ENCODE measurements at regions not wholly inside any gene's neighbourhood (a gene's known extent, or its start where the extent isn't known, plus 50 kb on each side); places are given as distances from the start of the nearest gene placed in this dataset.

GRCh38 chr18:54100920-54101470 lies 123.5 kb downstream of the MBD2 start:
- ChIA-PET CTCF (no interaction called here), POLR2A (no interaction called here)
- H3K27ac Mint-ChIP-seq, result no peak overlapping the region
- no peaks in the 10 kb centered on the region for H3K27me3 Mint-ChIP-seq
- no peak for DNase-seq
- no peaks in the 10 kb centered on the region for H3K4me1 Mint-ChIP-seq (ENCODE audit: low read depth)
- H3K9me3 Mint-ChIP-seq, result peaks cover 4% of the 10 kb centered on the region
- H3K36me3 Mint-ChIP-seq, result no peaks in the 10 kb centered on the region
- H3K4me3 Mint-ChIP-seq, result no peak overlapping the region
- intact Hi-C loops (cut with micrococcal nuclease), result no loop called here

- H3K27me3 Mint-ChIP-seq, result no peaks in the 10 kb centered on the region
- no peak overlapping the region for H3K4me3 Mint-ChIP-seq
- no peak overlapping the region for H3K27ac Mint-ChIP-seq
- POLR2A ChIA-PET, result no interaction called here
- no peaks in the 10 kb centered on the region for H3K4me1 Mint-ChIP-seq (ENCODE audit: low read depth)
- DNase-seq, result no peak
- H3K9me3 Mint-ChIP-seq, result peaks cover 4% of the 10 kb centered on the region
- CTCF ChIA-PET, result no interaction called here
- intact Hi-C loops (cut with micrococcal nuclease), result no loop called here
- H3K36me3 Mint-ChIP-seq, result no peaks in the 10 kb centered on the region
Measured at GRCh38 chr18:54100466-54100865, 124.0 kb downstream of the MBD2 start.

GRCh38 chr18:54094474-54094873 lies 130.0 kb downstream of the MBD2 start:
- POLR2A ChIA-PET, result no interaction called here
- no peaks in the 10 kb centered on the region for H3K36me3 Mint-ChIP-seq
- H3K27me3 Mint-ChIP-seq, result no peaks in the 10 kb centered on the region
- H3K4me3 Mint-ChIP-seq, result no peak overlapping the region
- DNase-seq, result no peak
- intact Hi-C loops (cut with micrococcal nuclease), result no loop called here
- CTCF ChIA-PET, result no interaction called here
- no peak overlapping the region for H3K27ac Mint-ChIP-seq
- H3K4me1 Mint-ChIP-seq (ENCODE audit: low read depth), result no peaks in the 10 kb centered on the region
- peaks cover 4% of the 10 kb centered on the region for H3K9me3 Mint-ChIP-seq

GRCh38 chr18:54090856-54091255 lies 133.6 kb downstream of the MBD2 start:
- POLR2A ChIA-PET, result no interaction called here

GRCh38 chr18:54089749-54090459 lies 134.6 kb downstream of the MBD2 start:
- intact Hi-C loops (cut with micrococcal nuclease), result no loop called here
- Mint-ChIP-seq H3K4me1 (ENCODE audit: low read depth) (peaks cover 17% of the 10 kb centered on the region), H3K9me3 (no peaks in the 10 kb centered on the region), H3K4me3 (no peak overlapping the region), H3K27ac (no peak overlapping the region), H3K27me3 (no peaks in the 10 kb centered on the region), H3K36me3 (no peaks in the 10 kb centered on the region)
- DNase-seq, result no peak
- POLR2A ChIA-PET, result no interaction called here
- CTCF ChIA-PET, result no interaction called here

More at GRCh38 chr18:54090856-54091255, 133.6 kb downstream of the MBD2 start:
- CTCF ChIA-PET, result interaction anchor here (0.9 kb wide), 1 partner anchor 29 kb away, joined by 3 read pairs; no protein-coding TSS in a partner anchor
- Mint-ChIP-seq H3K4me1 (ENCODE audit: low read depth) (peaks cover 15% of the 10 kb centered on the region), H3K4me3 (no peak overlapping the region), H3K27ac (no peak overlapping the region), H3K36me3 (no peaks in the 10 kb centered on the region), H3K27me3 (no peaks in the 10 kb centered on the region), H3K9me3 (no peaks in the 10 kb centered on the region)
- intact Hi-C loops (cut with micrococcal nuclease), result no loop called here
- DNase-seq, result no peak

GRCh38 chr18:54086863-54087262 lies 137.6 kb downstream of the MBD2 start:
- H3K4me1 Mint-ChIP-seq (ENCODE audit: low read depth), result peaks cover 17% of the 10 kb centered on the region
- POLR2A ChIA-PET, result no interaction called here
- no peaks in the 10 kb centered on the region for H3K27me3 Mint-ChIP-seq
- intact Hi-C loops (cut with micrococcal nuclease), result loop anchor here (1.0 to 2.0 kb wide), 2 partner anchors 62 to 174 kb away; no protein-coding TSS in a partner anchor
- peaks cover 15% of the 10 kb centered on the region for H3K9me3 Mint-ChIP-seq
- no peak overlapping the region for H3K4me3 Mint-ChIP-seq
- DNase-seq, result no peak
- peak overlapping the region; percentile 55 for H3K27ac Mint-ChIP-seq
- CTCF ChIA-PET, result interaction anchor here (1.0 kb wide), 1 partner anchor 136 kb away, joined by 6 read pairs; no protein-coding TSS in a partner anchor
- peaks cover 6% of the 10 kb centered on the region for H3K36me3 Mint-ChIP-seq

GRCh38 chr18:54086046-54086802 lies 138.2 kb downstream of the MBD2 start:
- Mint-ChIP-seq H3K27ac (peak overlapping the region; percentile 55), H3K9me3 (peaks cover 17% of the 10 kb centered on the region), H3K4me3 (no peak overlapping the region), H3K27me3 (no peaks in the 10 kb centered on the region), H3K36me3 (peaks cover 6% of the 10 kb centered on the region), H3K4me1 (ENCODE audit: low read depth) (peaks cover 17% of the 10 kb centered on the region)
- ChIA-PET CTCF (interaction anchor here (1.0 kb wide), 1 partner anchor 137 kb away, joined by 6 read pairs; no protein-coding TSS in a partner anchor), POLR2A (no interaction called here)
- peak; percentile 41 for DNase-seq
- intact Hi-C loops (cut with micrococcal nuclease), result loop anchor here (1.0 to 2.0 kb wide), 2 partner anchors 63 to 175 kb away; no protein-coding TSS in a partner anchor

GRCh38 chr18:54080858-54081257 lies 143.6 kb downstream of the MBD2 start:
- no peak for DNase-seq
- H3K4me1 Mint-ChIP-seq (ENCODE audit: low read depth), result peaks cover 3% of the 10 kb centered on the region
- intact Hi-C loops (cut with micrococcal nuclease), result no loop called here
- H3K36me3 Mint-ChIP-seq, result peaks cover 6% of the 10 kb centered on the region
- H3K9me3 Mint-ChIP-seq, result peaks cover 17% of the 10 kb centered on the region
- POLR2A ChIA-PET, result no interaction called here
- H3K27me3 Mint-ChIP-seq, result peaks cover 2% of the 10 kb centered on the region
- H3K4me3 Mint-ChIP-seq, result no peak overlapping the region
- H3K27ac Mint-ChIP-seq, result no peak overlapping the region
- CTCF ChIA-PET, result no interaction called here

GRCh38 chr18:54076166-54076565 lies 148.3 kb downstream of the MBD2 start:
- no peak overlapping the region for H3K4me3 Mint-ChIP-seq
- ChIA-PET CTCF (no interaction called here), POLR2A (no interaction called here)
- peaks cover 2% of the 10 kb centered on the region for H3K27me3 Mint-ChIP-seq
- no peaks in the 10 kb centered on the region for H3K4me1 Mint-ChIP-seq (ENCODE audit: low read depth)
- H3K27ac Mint-ChIP-seq, result no peak overlapping the region
- no peaks in the 10 kb centered on the region for H3K9me3 Mint-ChIP-seq
- no peak for DNase-seq
- intact Hi-C loops (cut with micrococcal nuclease), result no loop called here
- H3K36me3 Mint-ChIP-seq, result no peaks in the 10 kb centered on the region

- H3K4me1 Mint-ChIP-seq (ENCODE audit: low read depth), result no peaks in the 10 kb centered on the region
- H3K36me3 Mint-ChIP-seq, result no peaks in the 10 kb centered on the region
- intact Hi-C loops (cut with micrococcal nuclease), result no loop called here
- peaks cover 2% of the 10 kb centered on the region for H3K27me3 Mint-ChIP-seq
- CTCF ChIA-PET, result no interaction called here
- H3K4me3 Mint-ChIP-seq, result no peak overlapping the region
- no peak overlapping the region for H3K27ac Mint-ChIP-seq
- H3K9me3 Mint-ChIP-seq, result no peaks in the 10 kb centered on the region
- DNase-seq, result no peak
- POLR2A ChIA-PET, result no interaction called here
Measured at GRCh38 chr18:54075689-54076088, 148.8 kb downstream of the MBD2 start.

GRCh38 chr18:54069729-54070128 lies 154.7 kb downstream of the MBD2 start:
- DNase-seq, result no peak
- no peaks in the 10 kb centered on the region for H3K27me3 Mint-ChIP-seq
- H3K27ac Mint-ChIP-seq, result no peak overlapping the region
- no peaks in the 10 kb centered on the region for H3K4me1 Mint-ChIP-seq (ENCODE audit: low read depth)
- no peak overlapping the region for H3K4me3 Mint-ChIP-seq
- intact Hi-C loops (cut with micrococcal nuclease), result no loop called here
- no peaks in the 10 kb centered on the region for H3K9me3 Mint-ChIP-seq
- H3K36me3 Mint-ChIP-seq, result no peaks in the 10 kb centered on the region
- POLR2A ChIA-PET, result no interaction called here
- CTCF ChIA-PET, result no interaction called here

- intact Hi-C loops (cut with micrococcal nuclease), result no loop called here
- H3K36me3 Mint-ChIP-seq, result no peaks in the 10 kb centered on the region
- DNase-seq, result no peak
- H3K27ac Mint-ChIP-seq, result no peak overlapping the region
- H3K27me3 Mint-ChIP-seq, result peaks cover 4% of the 10 kb centered on the region
- ChIA-PET POLR2A (no interaction called here), CTCF (no interaction called here)
- H3K4me1 Mint-ChIP-seq (ENCODE audit: low read depth), result no peaks in the 10 kb centered on the region
- no peaks in the 10 kb centered on the region for H3K9me3 Mint-ChIP-seq
- H3K4me3 Mint-ChIP-seq, result no peak overlapping the region
Measured at GRCh38 chr18:54060343-54061005, 164.0 kb downstream of the MBD2 start.

All from activated CD4-positive, alpha-beta memory T cell treated with anti-CD3 and anti-CD28 coated beads for 36 hours (primary cell).